ENCODE measurements at regions not wholly inside any gene's neighbourhood (a gene's known extent, or its start where the extent isn't known, plus 50 kb on each side); places are given as distances from the start of the nearest gene placed in this dataset.

DNA sequence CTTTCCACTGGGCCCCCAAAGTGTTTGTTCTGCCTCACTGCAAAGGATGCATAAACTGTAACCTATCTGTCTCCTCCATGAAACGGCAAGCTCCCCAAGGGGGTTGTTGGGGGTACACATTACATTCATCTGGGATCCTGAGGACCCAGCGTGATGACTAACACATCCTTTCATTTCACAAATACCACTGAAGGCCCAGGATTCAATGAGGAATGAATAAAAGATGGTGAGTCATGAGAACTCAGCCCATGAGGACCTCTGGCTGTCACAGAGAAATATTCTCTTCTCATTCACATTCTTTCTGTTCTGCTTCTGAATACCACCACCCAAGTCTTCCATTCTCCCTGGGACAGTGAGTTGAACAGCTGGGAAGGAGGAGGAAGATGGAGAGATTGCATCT is 149.8 kb downstream of the RBFOX3 start:
- TF ChIP-seq POLR2AphosphoS5 (IDR thresholded peaks at IDR 0.05) (no peak), POLR2A (IDR thresholded peaks at IDR 0.05) (no peak)
- TF ChIP-seq, protein P1, sequence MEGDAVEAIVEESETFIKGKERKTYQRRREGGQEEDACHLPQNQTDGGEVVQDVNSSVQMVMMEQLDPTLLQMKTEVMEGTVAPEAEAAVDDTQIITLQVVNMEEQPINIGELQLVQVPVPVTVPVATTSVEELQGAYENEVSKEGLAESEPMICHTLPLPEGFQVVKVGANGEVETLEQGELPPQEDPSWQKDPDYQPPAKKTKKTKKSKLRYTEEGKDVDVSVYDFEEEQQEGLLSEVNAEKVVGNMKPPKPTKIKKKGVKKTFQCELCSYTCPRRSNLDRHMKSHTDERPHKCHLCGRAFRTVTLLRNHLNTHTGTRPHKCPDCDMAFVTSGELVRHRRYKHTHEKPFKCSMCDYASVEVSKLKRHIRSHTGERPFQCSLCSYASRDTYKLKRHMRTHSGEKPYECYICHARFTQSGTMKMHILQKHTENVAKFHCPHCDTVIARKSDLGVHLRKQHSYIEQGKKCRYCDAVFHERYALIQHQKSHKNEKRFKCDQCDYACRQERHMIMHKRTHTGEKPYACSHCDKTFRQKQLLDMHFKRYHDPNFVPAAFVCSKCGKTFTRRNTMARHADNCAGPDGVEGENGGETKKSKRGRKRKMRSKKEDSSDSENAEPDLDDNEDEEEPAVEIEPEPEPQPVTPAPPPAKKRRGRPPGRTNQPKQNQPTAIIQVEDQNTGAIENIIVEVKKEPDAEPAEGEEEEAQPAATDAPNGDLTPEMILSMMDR (IDR thresholded peaks at IDR 0.05): no peak
